KBM-7 (cell line): ENCODE measurements at regions not wholly inside any gene's neighbourhood (a gene's known extent, or its start where the extent isn't known, plus 50 kb on each side); places are given as distances from the start of the nearest gene placed in this dataset.
"Not testable (repeated sequence)": the region's sequence is repeated elsewhere in the genome, so short reads cannot be mapped to it uniquely, and the experiment has no call there.

ENCODE experiments used
- DNase-seq: peaks from one replicate; pipeline ENCODE4 v3.0.0-alpha.2; 2015
- in situ Hi-C: fragments of 300-500 bp; cut with MboI; formaldehyde crosslinking; loops from 2 replicates; pipeline ENCODE4 v1.14.3; 2020; ENCODE audit warnings: low sequenced_read_pairs, low pct_unique_long_range_greater_than_20kb, mixed read lengths

DNA sequence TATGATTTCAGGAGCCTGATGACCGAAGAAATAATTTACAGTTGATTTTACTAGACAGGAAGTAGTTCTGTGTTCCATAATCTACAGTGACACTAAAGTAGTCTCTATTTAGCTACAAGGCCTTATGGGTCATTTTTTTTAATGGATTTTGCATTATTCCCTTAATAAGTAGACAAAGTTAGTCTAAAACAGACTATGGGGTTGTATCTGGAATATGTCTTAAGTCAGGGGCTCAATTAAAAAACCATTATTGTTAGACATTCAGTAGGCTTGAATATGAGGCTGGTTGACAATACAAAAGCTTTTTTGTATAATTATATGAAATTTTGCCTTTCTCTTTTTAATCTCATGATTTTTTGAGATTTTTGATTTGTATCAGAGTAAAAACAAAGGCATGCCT lies 820.0 kb upstream of the SEMA6D start:
- no peak for DNase-seq
- in situ Hi-C loops, result no loop called here

DNA sequence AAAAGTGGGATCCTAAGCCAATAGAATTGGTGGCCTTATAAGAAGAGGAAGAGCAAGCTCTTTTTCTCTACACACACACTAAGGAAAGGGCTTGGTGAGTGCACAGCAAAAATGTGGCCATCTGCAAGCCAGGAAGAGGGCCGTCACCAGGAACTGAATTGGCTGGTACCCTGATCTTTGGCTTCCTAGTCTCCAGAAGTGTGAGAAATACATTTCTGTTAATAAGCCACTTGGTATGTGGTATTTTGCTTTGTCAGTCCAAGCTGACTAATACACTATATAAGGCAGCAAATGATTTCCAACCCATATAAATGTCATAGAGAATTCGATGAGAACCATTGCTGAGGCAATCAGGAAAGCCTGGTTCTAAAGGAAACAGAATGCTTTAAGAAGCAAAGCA lies 816.3 kb upstream of the SEMA6D start:
- DNase-seq, result no peak
- in situ Hi-C loops, result no loop called here

DNA sequence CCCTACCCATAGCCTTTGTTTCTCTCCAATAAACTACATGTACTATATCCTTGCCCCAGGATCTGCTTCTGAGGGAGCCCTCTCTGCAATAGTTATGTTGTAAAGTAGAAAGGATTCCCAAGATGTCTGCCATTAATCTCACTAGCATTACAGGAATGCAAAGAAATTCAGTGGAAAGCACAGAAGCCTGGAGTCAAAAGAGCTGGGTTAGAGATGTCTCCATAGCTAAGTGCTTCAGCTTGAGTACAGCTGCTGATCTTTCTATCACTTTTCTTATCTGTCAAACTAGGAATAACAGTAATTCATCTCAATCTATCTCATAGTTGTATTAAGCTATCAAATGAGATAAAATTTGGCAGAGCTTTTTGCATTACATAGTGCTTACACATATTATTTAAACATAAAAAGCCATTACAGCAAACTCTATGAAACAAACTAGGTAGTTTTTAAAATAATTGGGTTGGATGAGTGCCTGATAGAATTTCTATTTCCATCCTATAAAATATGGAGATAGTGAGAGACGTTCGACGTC lies 799.5 kb upstream of the SEMA6D start:
- in situ Hi-C loops, result no loop called here
- DNase-seq, result no peak

DNA sequence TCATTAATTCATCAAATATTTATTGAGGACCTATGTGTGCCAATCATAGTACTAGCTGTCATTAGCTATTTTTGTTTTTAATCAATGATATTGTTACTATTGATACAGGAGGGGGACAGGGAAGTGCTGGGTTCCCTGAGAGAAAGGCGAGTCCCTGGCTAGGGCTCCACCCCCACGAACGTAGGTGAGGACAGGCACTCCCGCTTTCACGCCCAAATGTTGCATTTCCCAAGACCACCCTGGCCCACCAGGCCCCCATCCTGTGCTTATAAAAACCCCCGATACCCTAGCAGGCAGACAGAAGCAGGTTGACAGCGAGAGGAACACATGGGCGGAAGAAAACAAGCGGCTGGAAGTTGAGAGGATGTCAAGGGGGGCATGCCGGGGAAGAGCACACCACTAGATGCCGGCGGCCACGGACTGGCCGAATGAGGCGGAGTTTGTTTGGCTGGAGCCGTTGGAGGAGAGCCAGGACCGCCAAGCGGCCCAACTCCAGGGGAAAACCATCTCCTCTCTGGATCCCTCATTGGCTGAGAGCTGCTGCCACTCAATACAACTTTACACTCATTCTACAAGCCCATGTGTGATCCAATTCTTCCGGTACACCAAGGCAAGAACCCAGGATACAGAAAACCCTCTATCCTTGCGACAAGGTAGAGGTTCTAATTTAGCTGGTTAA lies 798.7 kb upstream of the SEMA6D start:
- in situ Hi-C loops, result no loop called here
- DNase-seq, result no peak

DNA sequence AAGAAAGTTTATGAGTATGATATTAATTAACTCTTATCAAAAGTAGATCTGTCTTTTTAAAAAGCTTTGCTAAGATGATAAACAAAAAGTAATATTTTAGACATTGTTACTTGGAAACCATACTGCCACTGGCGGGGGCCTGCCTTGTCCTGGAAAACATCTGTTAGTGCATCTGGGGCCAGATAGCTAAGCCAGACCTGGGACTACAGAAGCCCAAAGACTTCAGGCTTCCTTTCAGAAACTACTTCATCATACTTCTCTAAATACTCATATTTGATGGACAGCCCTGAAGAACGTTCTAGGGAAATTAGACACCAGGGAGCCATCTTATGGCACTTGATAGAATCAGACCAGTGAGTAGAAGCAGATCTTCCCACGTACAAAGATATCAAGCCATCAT lies 795.4 kb upstream of the SEMA6D start:
- in situ Hi-C loops, result no loop called here
- no peak for DNase-seq

DNA sequence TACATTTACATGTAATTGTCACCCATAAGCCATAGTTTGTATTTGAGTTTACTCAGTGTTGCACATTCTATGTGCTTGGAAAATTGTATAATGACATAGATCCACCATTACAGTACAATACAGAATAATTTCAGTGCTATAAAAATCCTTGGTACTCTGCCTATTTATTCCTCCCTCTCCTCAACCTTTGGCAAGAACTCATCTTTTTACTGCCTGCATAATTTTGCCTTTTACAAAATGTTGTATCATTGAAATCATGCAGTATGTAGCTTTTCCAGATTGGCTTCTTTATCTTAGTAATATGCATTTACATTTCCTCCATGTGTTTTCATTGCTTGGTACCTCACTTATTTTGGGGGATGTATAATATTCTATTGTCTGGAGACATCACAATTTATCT lies 786.9 kb upstream of the SEMA6D start:
- in situ Hi-C loops, result no loop called here
- no peak for DNase-seq

DNA sequence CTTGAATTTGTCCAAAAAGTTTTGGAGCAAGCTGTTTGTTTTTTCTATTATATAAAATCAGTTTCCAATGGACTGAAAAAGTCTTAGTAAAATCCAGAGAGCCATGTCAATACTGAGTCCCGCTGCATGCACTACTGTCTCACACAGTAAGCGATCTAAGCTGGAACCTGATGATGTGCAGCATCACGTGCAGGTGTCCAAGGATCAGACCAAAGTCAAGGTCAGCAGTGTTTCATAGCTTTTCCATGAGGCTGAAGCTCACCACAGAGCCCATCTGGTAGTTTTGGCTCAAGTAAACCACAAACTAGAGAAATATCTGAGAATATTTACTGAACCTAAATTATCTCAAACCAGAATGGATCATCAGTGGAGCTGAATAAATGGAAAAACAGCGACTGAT lies 784.0 kb upstream of the SEMA6D start:
- DNase-seq, result no peak
- in situ Hi-C loops, result no loop called here

DNA sequence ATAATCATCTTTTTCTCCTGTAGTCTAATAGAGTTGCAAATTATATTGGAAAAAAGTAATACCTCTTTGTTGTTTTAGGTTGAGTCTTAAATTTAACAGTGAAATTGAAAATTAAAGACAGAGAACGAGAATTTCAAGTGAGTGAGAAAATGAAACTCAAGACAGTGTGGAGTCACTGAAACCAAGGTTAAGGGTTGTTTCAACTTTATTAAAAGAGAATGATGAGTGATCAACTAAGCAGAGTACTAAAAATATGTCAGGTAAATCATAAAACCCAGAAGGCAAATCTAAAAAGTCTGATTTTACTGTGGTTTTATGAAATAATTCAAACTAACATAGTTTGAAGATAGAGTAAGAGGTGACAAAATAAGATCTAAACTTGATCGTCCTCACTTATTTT lies 782.5 kb upstream of the SEMA6D start:
- DNase-seq, result no peak
- in situ Hi-C loops, result no loop called here

DNA sequence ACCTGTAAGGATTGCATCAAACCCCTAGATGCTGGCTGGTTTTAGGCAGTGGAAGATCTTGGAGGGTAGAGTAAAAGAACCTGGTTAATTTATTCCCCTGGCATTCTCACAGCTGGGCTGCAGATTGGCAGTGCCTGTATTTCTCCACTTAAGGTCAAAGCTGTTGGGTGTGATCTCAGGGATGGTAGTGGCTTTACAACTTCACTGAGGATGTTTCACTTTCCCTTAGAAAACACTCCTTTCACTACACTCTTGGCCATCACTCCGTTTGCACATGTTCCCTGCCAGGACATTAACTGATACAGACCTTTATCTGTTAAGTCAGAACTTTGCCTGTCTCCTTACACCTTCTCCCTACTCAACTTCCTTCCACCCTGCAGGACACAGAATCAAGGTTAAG lies 779.1 kb upstream of the SEMA6D start:
- in situ Hi-C loops, result no loop called here
- no peak for DNase-seq

DNA sequence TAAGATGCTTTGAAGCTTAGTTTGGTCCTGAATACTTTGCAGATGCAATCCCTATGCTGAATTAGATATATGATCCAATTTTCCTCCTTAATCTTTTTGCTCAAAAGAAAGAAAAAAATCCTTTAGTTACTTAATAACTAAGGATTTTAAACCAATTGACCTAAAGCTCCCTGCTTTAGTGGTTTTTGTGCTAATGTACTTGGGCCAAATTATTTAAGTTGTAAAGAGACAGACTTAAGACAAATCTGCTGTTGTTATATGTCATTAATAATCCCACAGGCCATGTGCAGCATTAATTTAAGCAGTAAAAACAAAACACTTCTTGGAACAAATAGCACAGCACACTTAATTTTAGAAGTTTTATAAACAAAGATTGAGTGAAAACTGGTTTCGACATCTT lies 776.1 kb upstream of the SEMA6D start:
- no peak for DNase-seq
- in situ Hi-C loops, result no loop called here

DNA sequence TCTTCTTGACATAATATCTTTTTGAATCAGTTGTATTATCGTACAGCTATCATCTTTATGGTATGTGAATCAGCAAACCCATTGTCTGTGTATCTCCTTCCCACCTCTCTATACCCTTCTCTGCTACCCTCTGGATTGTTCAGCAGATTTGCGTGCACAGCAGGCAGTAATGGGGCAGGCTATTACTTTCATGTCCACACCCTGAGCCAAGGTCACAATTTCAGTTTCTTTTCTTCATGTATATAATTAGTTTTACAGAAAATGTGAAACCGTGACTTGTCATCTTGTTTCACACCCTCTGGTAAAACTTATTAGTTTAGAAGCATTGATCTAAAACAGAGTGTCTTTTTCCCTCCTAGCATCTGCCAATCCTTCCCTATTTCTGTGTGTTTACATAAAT lies 770.4 kb upstream of the SEMA6D start:
- DNase-seq, result no peak
- in situ Hi-C loops, result no loop called here

DNA sequence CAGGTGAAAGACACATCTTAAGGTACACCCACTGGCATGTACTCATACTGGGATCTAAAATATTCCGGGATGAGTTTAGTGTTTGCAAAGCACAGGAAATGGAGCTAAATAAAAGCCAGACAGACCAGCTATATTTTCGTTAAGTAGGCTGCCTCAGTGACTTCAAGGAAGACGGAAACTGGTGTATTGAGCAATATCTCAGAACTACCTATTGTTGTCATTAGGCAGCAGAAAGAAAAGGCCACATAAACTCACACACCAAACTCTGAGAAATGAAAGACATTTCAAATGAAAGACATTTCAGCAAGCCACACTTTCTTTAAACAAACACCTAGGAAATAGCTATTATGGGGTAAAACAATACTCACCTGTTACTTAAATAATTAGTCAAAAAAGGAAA lies 761.7 kb upstream of the SEMA6D start:
- in situ Hi-C loops, result no loop called here
- DNase-seq, result no peak

DNA sequence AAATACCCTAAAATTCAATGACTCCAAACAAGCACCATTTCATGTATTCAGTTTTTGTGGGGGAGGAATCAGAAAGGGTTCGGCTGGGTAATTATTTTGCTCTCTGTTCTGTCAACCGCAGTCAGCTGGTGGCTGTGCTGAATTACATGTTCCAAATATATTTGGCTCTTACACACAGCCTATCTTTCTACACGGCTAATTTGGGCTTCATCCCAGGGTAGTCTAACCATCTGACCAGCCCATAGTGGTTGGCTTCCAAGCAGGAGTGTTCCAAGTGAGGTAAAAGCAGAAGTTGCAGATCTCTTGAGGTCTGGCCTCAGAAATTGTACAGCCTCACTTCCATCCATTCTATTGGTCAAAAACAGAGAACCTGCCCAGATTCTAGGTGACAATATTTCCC lies 760.8 kb upstream of the SEMA6D start:
- DNase-seq, result no peak
- in situ Hi-C loops, result no loop called here

DNA sequence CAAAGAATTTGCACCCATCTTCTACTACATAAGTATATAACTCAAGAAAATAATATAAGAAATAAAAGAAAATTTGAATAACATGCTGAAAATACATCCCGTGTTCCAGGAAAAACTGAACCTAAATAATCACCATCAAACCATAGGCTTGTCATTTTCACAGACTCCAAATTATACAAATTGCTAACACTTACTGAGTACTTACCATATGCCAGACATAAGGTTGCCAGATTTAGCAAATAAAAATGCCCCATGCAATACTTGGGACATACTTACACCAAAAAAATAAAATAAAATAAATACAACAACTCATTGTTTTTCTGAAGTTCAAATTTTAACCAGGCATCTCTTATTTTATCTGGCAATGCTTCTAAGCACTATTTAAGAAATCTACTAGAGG lies 760.4 kb upstream of the SEMA6D start:
- DNase-seq, result no peak
- in situ Hi-C loops, result no loop called here

DNA sequence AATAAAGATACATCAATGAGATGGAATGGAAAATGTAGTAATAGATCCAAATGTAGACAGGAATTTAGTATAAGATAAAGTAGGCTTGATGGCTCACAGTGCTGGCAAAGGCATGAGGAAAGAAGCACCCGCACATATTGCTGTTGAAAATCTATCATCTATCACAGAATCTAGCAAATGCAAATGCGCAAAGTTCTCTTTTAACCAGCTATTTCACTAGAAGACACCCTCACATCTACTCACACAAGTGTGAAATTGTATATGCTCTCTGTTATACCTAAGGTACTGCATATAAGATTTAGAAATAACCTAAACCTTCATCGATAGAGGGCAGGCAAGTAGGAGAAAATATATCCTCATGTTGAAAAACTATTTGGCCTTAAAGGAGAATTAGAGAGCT lies 756.7 kb upstream of the SEMA6D start:
- no peak for DNase-seq
- in situ Hi-C loops, result no loop called here

DNA sequence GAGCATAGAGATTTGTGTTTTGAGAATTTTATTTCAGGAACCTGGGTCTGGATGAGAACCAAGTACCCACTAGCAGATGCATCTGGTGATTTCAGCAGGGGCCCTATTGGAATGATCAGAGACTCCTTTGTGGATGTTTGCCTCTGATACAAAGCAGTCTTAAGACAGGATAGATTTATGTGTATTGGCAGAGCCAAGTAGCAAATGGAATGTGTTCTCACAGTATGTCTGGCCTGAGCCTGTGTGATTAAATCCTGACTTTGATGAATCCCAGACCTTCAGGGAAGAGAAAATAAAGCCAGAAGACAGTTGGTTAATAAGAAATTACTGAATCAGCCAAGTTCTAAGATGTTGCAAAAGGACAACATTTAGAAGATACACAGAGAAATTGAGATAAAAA lies 755.5 kb upstream of the SEMA6D start:
- no peak for DNase-seq
- in situ Hi-C loops, result no loop called here

DNA sequence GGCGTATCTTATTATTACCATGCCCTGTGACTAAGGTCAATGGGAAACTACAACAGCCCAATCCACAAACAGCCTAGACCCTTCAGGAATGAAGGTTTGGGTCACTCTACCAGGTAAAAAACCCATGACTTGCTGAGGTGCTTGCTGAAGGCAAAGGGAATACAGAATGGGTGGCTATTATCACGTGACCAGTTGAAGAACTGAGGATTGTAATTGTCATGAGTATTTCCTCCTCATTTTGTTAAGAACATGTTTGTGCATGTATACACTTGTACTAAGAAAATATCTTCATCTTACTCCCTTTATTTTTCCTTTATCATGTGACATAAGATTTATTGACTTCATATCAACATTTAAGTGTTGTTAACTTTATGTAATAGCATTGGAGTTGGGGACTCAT lies 729.2 kb upstream of the SEMA6D start:
- in situ Hi-C loops, DNase-seq: not testable (repeated sequence)

DNA sequence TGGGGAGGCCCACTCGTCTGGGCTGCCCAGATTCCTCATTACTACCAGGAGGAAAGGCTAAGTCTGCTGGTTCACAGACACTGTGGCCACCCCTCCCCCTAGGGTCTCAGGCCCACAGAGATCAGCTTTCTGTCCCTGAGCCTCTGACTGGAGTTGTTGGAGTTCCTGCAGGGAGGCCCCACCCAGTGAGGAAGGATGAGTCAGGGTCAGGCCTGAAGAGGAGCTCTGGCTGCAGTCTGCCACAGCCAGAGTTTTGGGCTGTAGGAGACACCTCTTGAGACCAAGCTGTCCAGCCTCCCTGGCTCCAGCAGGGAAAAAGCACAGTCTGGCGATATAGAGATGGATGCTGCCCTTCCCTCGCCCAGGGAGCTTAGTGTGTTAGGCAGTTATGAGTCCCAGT lies 720.9 kb upstream of the SEMA6D start:
- no peak for DNase-seq

DNA sequence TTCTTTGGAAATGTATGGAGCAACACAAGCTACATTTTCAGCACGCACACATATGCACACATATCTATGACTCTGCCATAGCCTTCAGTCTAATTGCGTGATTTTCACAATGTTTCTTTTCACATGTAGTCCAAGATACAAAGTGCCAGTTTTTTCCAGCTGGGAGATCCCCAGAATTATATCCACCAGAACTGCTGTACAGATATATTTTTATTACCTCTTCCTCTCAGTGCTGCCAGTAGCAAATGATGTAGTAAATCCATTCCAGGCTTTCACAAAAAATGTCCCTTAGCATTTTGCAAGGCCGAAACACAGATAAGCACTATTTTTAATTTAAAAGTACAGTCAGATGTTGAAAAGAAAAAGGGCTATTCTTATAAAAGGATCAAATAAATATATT lies 719.8 kb upstream of the SEMA6D start:
- in situ Hi-C loops, result no loop called here
- DNase-seq, result no peak

More for the DNA sequence above, 720.9 kb upstream of the SEMA6D start:
- in situ Hi-C loops, result no loop called here

DNA sequence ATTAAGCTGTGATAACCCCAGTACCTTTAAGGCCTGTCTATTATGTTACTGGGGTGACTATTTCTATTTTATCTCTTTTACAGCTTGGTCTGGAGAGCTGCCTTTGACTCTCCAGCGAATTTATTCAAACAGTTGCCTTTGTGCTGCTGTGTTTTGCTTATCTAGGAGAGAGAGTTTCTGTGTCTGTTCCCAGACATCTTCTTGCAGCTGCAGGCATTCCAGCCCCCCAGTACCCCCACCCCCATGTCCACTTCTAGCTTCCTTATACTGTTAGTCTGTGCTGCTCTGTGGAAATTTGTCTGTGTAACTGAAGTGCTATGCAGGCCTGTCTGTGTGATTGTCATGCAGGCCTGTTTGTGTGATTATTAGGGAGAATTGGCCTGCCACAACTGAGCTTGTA lies 713.7 kb upstream of the SEMA6D start:
- in situ Hi-C loops, result no loop called here
- DNase-seq, result no peak

DNA sequence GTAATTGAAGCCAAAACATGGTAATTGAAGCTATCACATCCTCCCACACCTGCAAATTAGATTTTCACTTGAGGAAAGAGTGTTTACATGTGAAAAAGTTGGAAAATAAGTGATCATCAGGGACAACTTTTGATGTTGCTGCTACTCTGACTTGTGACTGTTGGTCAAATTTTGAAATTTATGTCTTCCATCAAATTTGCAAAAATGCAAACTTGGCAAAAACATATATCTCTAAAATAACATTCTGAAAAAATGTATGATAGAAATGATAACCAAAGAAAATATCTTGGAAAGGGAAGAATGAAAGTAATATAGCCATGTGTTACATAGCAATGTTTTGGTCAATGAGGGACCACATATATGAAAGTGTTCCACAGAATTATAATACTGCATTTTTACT lies 703.9 kb upstream of the SEMA6D start:
- no peak for DNase-seq
- in situ Hi-C loops, result no loop called here
